Vagina (tissue), 2 donors: ENCODE measurements at regions not wholly inside any gene's neighbourhood (a gene's known extent, or its start where the extent isn't known, plus 50 kb on each side); places are given as distances from the start of the nearest gene placed in this dataset.

Experiments used
- CTCF ChIP-seq, 3 experiments: fragments of 450-650 bp in 2 of 3; fragments of 200-600 bp in 1 of 3; sonication (generic) in 1 of 3; IDR thresholded peaks; one replicate each; pipeline ENCODE4 v1.5.1; 2017 to 2019; ENCODE audit warnings: antibody characterized with exemption in 3 of 3, mild to moderate bottlenecking in 2 of 3, moderate library complexity in 2 of 3
- POLR2A ChIP-seq, 2 donors: fragments of 450-650 bp; IDR thresholded peaks; one replicate each; pipeline ENCODE4 v1.6.1; 2017; ENCODE audit warnings: antibody characterized with exemption in 2 of 2, mild to moderate bottlenecking in 2 of 2, moderate library complexity in 2 of 2
- POLR2AphosphoS5 ChIP-seq, 2 donors: sonication (generic); formaldehyde crosslinking; IDR thresholded peaks; one replicate each; pipeline ENCODE4 v1.9.0; 2017; ENCODE audit warnings: antibody characterized with exemption in 2 of 2, mild to moderate bottlenecking in 2 of 2, low read depth in 1 of 2; ENCODE audit not compliant: insufficient read depth in 1 of 2

GRCh38 chr13:73519396-73520116 lies 460.8 kb downstream of the KLF5 start:
- no peak for TF ChIP-seq CTCF (IDR thresholded peaks at IDR 0.05)
- no peak for TF ChIP-seq POLR2A (IDR thresholded peaks at IDR 0.05)
- TF ChIP-seq POLR2AphosphoS5 (IDR thresholded peaks at IDR 0.05; ENCODE audit: insufficient read depth in 1 of 2, low read depth in 1 of 2), result peak in 1 of 2 donors; percentile 58
